Pancreas (tissue), 10 donors: ENCODE measurements at regions not wholly inside any gene's neighbourhood (a gene's known extent, or its start where the extent isn't known, plus 50 kb on each side); places are given as distances from the start of the nearest gene placed in this dataset.
"Not testable (repeated sequence)": the region's sequence is repeated elsewhere in the genome, so short reads cannot be mapped to it uniquely, and the experiment has no call there.

Experiments
- ATAC-seq, 4 donors: fragments of 200-7000 bp; cut with Tn5 transposase; one replicate each; pipeline versions ENCODE4 v1.8.0 to v1.9.1; 2020; ENCODE audit warnings: mild to moderate bottlenecking in 4 of 4, moderate library complexity in 4 of 4
- DNase-seq, 6 donors: peaks; one replicate each; pipeline ENCODE4 v3.0.0-alpha.2; 2020
- FAIRE-seq: peaks from 2 replicates; lab custom pipeline; 2012; peaks lifted over from hg19 to GRCh38; lab: Jason Lieb, UNC
- H3K27ac ChIP-seq, 4 donors: fragments of 200-600 bp; sonication (generic); 1 replicate in 3 of 4; 2 replicates in 1 of 4; pipeline versions ENCODE4 v1.5.0 to v1.8.0; 2020
- H3K27me3 ChIP-seq, 4 donors: fragments of 200-600 bp; one replicate each; pipeline ENCODE4 v1.8.0; 2021
- H3K36me3 ChIP-seq, 3 donors: fragments of 200-600 bp; sonication (generic) in 1 of 3; one replicate each; pipeline versions ENCODE4 v1.5.0 to v1.8.0; 2020 to 2021
- H3K4me1 ChIP-seq, 3 donors: fragments of 200-600 bp; one replicate each; pipeline ENCODE4 v1.8.0; 2021
- H3K4me3 ChIP-seq, 4 donors: fragments of 200-600 bp; sonication (generic) in 2 of 4; one replicate each; pipeline versions ENCODE4 v1.5.0 to v1.8.0; 2020 to 2021
- H3K9me3 ChIP-seq, 4 donors: fragments of 200-600 bp; one replicate each; pipeline ENCODE4 v1.8.0; 2021
- CTCF ChIP-seq, 4 donors: fragments of 200-600 bp; sonication (generic) in 3 of 4; IDR thresholded peaks; one replicate each; pipeline versions ENCODE4 v1.5.0 to v1.8.0; 2021; ENCODE audit warnings: antibody characterized with exemption in 4 of 4
- WGBS, 2 donors: extraction: QIAGEN DNeasy Blood & Tissue Kit; methylation state at CpG; one replicate each; pipeline ENCODE4 v1.1.7; 2013; 5-methylcytosine and 5-hydroxymethylcytosine counted together
- intact Hi-C, 3 donors: fragments of 100-400 bp; cut with DNase I; formaldehyde crosslinking; loops; one replicate each; pipeline versions ENCODE4 v1.11.1 to v1.14.2; 2022
- donor health status: healthy with polysubstance abuse.
- donor health status: DM: no; HTN: no; CAD: no; lungs with moderate emphysema.
- donor health status: DM: no; HTN: no; CAD: no.
- donor health status: control.
- donor health status: control.
- donor health status: Bipolar disorder and iron deficiency.
- donor health status: DM: yes; HTN: yes; CAD: no.
- donor health status: DM: no; HTN: no; CAD: no.
- donor health status: DM: no; HTN: no; CAD: no.
- donor health status: DM: yes; HTN: yes; CAD: no.

- intact Hi-C loops, H3K27ac ChIP-seq, ATAC-seq, H3K9me3 ChIP-seq, H3K36me3 ChIP-seq, FAIRE-seq, H3K4me1 ChIP-seq, H3K4me3 ChIP-seq, DNase-seq, H3K27me3 ChIP-seq: not testable (repeated sequence)
- WGBS, 2 donors, result 40 to 55% methylated on average over 2 of the region's 2 CpGs
Observed at GRCh38 chr7:63291758-63292157, 706.9 kb upstream of the ZNF722 start.

DNA sequence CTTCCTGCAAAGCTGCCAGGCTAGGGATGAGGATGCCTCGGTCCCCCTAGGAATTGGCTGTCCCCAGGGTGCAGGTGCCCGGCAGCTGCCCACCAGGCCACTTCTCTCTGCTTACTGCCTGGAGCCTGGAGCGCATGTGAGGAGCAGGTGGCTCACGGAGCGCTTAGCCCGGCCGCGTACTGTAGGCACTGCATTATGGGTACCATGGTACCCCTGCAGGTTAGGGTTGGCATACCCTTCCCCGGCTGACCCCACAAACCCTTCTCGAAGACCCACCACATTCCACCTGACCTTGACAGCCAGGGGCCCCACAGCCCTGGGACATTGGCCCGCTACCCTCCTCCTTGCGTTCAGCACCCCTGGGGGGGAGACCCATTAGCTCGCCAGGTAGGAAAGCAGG is 681.1 kb upstream of the ZNF722 start:
- H3K36me3 ChIP-seq, H3K4me3 ChIP-seq, intact Hi-C loops, ATAC-seq, FAIRE-seq, H3K27me3 ChIP-seq, H3K4me1 ChIP-seq, H3K9me3 ChIP-seq, H3K27ac ChIP-seq: not testable (repeated sequence)
- peak in 2 of 6 donors; percentile 6 to 60 for DNase-seq
- WGBS, 2 donors, result 89 to 90% methylated on average over 8 of the region's 13 CpGs

DNA sequence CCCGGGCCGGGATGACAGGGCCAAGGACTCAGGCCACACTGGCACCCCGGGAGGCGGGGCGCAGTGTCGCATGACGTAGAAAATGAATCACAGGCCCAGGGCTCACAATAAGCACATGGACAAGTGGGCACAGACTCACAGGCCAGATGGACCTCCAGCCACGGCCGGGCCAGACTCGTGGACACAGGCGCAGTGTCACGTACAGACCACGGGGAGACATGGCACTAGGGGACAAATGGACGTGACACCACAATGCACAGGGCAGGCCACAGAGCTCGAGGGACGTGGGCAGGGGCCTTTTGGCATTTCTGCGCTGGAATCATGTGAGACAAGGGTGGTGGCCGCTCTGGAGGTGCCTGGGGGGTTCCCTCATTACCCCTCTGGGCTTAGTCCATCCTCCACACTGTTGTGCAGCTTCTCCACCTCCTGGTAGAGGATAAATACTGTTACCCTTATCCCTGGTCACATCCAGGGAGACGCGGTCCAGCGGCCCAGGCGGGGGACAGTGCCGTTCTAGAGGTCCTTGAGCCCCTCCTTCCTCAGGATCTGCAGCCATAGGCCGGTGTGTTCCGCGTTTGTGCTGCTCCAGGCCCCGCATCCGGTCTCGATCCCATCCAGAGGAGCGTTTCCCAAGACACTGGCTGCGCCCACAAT is 649.8 kb upstream of the ZNF722 start:
- peak in 3 of 6 donors; percentile 14 to 52 (median 47) for DNase-seq
- 76 to 77% methylated on average over 17 of the region's 31 CpGs for WGBS, 2 donors
- FAIRE-seq, ATAC-seq, H3K36me3 ChIP-seq, H3K4me3 ChIP-seq, H3K4me1 ChIP-seq, H3K27me3 ChIP-seq, intact Hi-C loops, H3K9me3 ChIP-seq, H3K27ac ChIP-seq: not testable (repeated sequence)

DNA sequence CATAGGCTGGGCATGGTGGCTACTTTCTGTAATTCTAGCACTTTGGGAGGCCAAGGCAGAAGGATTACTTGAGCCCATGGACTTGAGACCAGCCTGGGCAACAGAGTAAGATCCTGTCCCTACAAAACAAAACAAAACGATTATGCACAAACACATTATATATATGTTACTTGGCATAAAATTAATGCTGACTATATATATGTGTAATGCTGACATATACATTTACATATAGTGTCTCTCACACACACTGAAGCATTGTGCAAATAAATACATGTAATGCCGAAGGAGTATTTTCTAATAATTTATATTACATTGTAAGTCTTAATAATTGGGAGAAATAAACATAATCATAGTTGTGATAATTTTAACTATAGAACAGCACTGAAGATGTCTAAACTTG is 621.8 kb upstream of the ZNF722 start:
- WGBS, 2 donors, result 27 to 46% methylated on average over 2 of the region's 2 CpGs
- DNase-seq (no peak), FAIRE-seq (no peak), ATAC-seq (no peak)
- Histone ChIP-seq H3K27ac (no peak overlapping the region), H3K27me3 (no peaks in the 10 kb centered on the region), H3K36me3 (no peaks in the 10 kb centered on the region), H3K4me3 (no peak overlapping the region), H3K9me3 (no peaks in the 10 kb centered on the region), H3K4me1 (no peaks in the 10 kb centered on the region)
- no peak for TF ChIP-seq CTCF (IDR thresholded peaks at IDR 0.05)
- intact Hi-C loops, result no loop called here

- DNase-seq, ATAC-seq, FAIRE-seq: not testable (repeated sequence)
Observed at GRCh38 chr7:63394139-63394538, 604.5 kb upstream of the ZNF722 start.

DNA sequence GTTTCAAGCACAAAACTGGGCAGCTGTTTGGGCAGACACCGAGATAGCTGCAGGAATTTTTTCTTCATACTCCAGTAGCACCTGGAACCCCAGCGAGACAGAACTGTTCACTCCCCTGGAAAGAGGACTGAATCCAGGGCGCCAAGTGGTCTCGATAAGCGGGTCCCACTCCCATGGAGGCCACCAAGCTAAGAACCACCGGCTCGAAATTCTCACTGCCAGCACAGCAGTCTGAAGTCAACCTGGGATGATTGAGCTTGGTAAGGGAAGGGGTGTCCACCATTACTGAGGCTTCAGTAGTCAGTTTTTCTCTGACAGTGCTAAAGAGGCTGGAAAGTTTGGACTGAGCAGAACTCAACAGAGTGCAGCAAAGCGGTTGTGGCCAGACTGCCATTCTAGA is 590.8 kb upstream of the ZNF722 start:
- H3K36me3 ChIP-seq, H3K4me3 ChIP-seq, intact Hi-C loops, H3K4me1 ChIP-seq, FAIRE-seq, H3K27ac ChIP-seq, H3K27me3 ChIP-seq, H3K9me3 ChIP-seq, ATAC-seq: not testable (repeated sequence)
- WGBS, 2 donors, result 62 to 64% methylated on average over 5 of the region's 8 CpGs
- peak in 3 of 6 donors; percentile 4 to 17 (median 12) for DNase-seq

More at GRCh38 chr7:63394139-63394538, 604.5 kb upstream of the ZNF722 start:
- H3K27me3 ChIP-seq, H3K27ac ChIP-seq, intact Hi-C loops, H3K4me1 ChIP-seq, H3K36me3 ChIP-seq, H3K9me3 ChIP-seq, H3K4me3 ChIP-seq: not testable (repeated sequence)
- no CpG with 5 or more reads among the region's 25 CpGs for WGBS, 2 donors
